Lower lobe of right lung (tissue), 2 donors: ENCODE measurements at regions not wholly inside any gene's neighbourhood (a gene's known extent, or its start where the extent isn't known, plus 50 kb on each side); places are given as distances from the start of the nearest gene placed in this dataset.
"Not testable (repeated sequence)": the region's sequence is repeated elsewhere in the genome, so short reads cannot be mapped to it uniquely, and the experiment has no call there.

ENCODE experiments used
- ATAC-seq, 2 donors: fragments of 200-7000 bp; cut with Tn5 transposase; one replicate each; pipeline ENCODE4 v1.9.1; 2020 to 2022; ENCODE audit warnings: mild to moderate bottlenecking in 2 of 2, moderate library complexity in 2 of 2
- DNase-seq: peaks from one replicate; pipeline ENCODE4 v3.0.0-alpha.2; 2020
- H3K27ac ChIP-seq: fragments of 200-600 bp; one replicate; pipeline ENCODE4 v1.8.0; 2022
- H3K27me3 ChIP-seq: fragments of 200-600 bp; one replicate; pipeline ENCODE4 v1.8.0; 2022; ENCODE audit warnings: low read depth
- H3K36me3 ChIP-seq: fragments of 200-600 bp; one replicate; pipeline ENCODE4 v1.8.0; 2022; ENCODE audit warnings: mild to moderate bottlenecking
- H3K4me1 ChIP-seq: fragments of 200-600 bp; one replicate; pipeline ENCODE4 v1.8.0; 2022
- H3K4me3 ChIP-seq: fragments of 200-600 bp; one replicate; pipeline ENCODE4 v1.8.0; 2022; ENCODE audit warnings: mild to moderate bottlenecking
- H3K9me3 ChIP-seq: fragments of 200-600 bp; one replicate; pipeline ENCODE4 v1.8.0; 2022
- CTCF ChIP-seq: fragments of 200-600 bp; IDR thresholded peaks from one replicate; pipeline ENCODE4 v1.8.0; 2022; ENCODE audit warnings: antibody characterized with exemption, mild to moderate bottlenecking
- intact Hi-C: fragments of 100-400 bp; cut with DNase I; formaldehyde crosslinking; loops from one replicate; pipeline ENCODE4 v1.11.0; 2022
- donor health status: DM: no; HTN: yes; CAD: no; lungs with severe emphysema.

GRCh38 chr5:174503461-174504265 is 220.7 kb upstream of the MSX2 start:
- H3K36me3 ChIP-seq = no peaks in the 10 kb centered on the region
- peaks cover 4% of the 10 kb centered on the region for H3K9me3 ChIP-seq
- intact Hi-C loops = no loop called here
- H3K27ac ChIP-seq = no peak overlapping the region
- peaks cover 28% of the 10 kb centered on the region for H3K27me3 ChIP-seq
- DNase-seq = no peak
- H3K4me3 ChIP-seq = no peak overlapping the region
- ATAC-seq = no peak
- no peak for TF ChIP-seq CTCF
- H3K4me1 ChIP-seq = no peaks in the 10 kb centered on the region

DNA sequence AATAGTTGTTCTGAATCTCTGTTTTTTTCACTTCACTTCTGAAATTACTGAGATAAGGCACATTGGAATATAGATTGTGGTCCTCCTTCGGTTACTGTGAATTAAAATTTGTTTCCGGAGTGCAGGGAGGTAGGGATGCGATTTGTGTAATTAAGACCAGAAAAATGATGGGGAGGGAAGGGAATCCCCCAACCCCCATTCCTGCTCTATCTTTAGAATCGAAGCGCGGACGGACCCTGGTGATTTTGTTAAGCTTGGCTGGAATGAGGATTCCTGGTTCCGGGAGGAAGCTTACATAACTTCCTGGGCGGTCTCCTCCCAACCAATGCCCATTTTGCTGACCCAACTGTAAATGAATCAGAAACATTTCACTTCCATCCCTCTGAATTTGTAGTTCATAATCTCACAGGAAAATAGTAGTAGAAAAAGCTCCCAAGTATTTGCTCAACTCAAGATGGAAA is 220.1 kb upstream of the MSX2 start:
- H3K9me3 ChIP-seq = no peaks in the 10 kb centered on the region
- no peaks in the 10 kb centered on the region for H3K36me3 ChIP-seq
- TF ChIP-seq CTCF = no peak
- ATAC-seq (no peak), DNase-seq (no peak)
- intact Hi-C loops = no loop called here
- peaks cover 31% of the 10 kb centered on the region for H3K27me3 ChIP-seq
- no peak overlapping the region for H3K27ac ChIP-seq
- H3K4me1 ChIP-seq = no peaks in the 10 kb centered on the region
- no peak overlapping the region for H3K4me3 ChIP-seq

- peaks cover 34% of the 10 kb centered on the region for H3K27me3 ChIP-seq
- no peak for DNase-seq
- H3K4me3 ChIP-seq = no peak overlapping the region
- H3K4me1 ChIP-seq = no peaks in the 10 kb centered on the region
- H3K9me3 ChIP-seq = no peaks in the 10 kb centered on the region
- no peak for TF ChIP-seq CTCF
- ATAC-seq = no peak
- intact Hi-C loops = no loop called here
- no peaks in the 10 kb centered on the region for H3K36me3 ChIP-seq
- no peak overlapping the region for H3K27ac ChIP-seq
These were observed 218.8 kb upstream of the MSX2 start for GRCh38 chr5:174505621-174506020.

GRCh38 chr5:174510782-174511453 is 213.5 kb upstream of the MSX2 start:
- DNase-seq, H3K4me3 ChIP-seq, intact Hi-C loops, H3K36me3 ChIP-seq, H3K27ac ChIP-seq, ATAC-seq, H3K9me3 ChIP-seq, H3K4me1 ChIP-seq: not testable (repeated sequence)
- peaks cover 29% of the 10 kb centered on the region for H3K27me3 ChIP-seq

DNA sequence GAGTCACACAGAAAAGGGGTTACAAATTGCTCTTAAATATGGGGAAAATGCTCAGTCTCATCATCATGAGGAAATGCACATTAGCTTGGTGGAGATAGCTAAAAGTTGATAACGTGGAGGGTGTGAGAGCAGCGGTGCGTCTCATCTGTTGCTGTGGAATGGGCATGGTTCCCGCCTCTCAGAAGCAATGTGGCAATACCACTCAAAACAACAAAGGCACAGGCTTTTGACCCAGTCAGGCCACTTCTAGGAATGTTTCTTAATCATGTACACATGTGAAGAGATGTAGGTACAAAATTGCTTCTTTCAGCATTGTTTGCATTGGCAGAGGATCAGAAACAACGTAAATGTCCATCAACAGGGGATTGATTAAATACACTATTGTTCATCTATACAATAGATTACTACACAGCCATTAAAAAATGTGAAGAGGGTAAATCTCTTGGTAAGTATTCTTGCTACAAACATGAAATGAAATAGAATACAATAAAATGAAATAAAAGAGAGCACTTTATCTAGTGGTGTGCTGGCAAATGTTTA is 212.6 kb upstream of the MSX2 start:
- no peak overlapping the region for H3K27ac ChIP-seq
- H3K27me3 ChIP-seq = peaks cover 29% of the 10 kb centered on the region
- H3K4me1 ChIP-seq = no peaks in the 10 kb centered on the region
- ATAC-seq (peak; percentile 71 to 79), DNase-seq (no peak)
- no peak overlapping the region for H3K4me3 ChIP-seq
- no peak for TF ChIP-seq CTCF
- intact Hi-C loops = no loop called here
- no peaks in the 10 kb centered on the region for H3K9me3 ChIP-seq
- no peaks in the 10 kb centered on the region for H3K36me3 ChIP-seq

DNA sequence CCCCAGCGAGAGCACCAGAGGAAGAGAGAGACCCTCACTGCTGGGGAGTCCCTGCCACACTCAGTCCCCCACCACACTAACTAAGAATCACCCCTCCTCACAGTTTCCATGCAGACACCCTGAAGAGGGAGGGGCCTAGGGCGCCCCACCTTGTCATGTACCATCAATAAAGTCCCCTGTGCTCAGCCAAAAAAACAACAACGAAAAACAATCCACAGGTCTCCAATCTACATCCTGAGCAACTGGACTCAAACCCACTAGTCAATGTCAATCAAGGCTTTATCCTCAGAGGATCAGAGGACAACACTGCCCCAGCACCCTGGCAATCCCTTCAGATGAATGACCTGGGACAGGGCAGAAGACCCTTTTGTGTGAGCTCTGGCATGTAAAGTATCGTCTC is 210.1 kb upstream of the MSX2 start:
- no peak for DNase-seq
- intact Hi-C loops = no loop called here
- ATAC-seq = no peak
- TF ChIP-seq CTCF = no peak
- Histone ChIP-seq H3K27me3 (peaks cover 41% of the 10 kb centered on the region), H3K4me3 (no peak overlapping the region), H3K9me3 (no peaks in the 10 kb centered on the region), H3K36me3 (no peaks in the 10 kb centered on the region), H3K27ac (no peak overlapping the region), H3K4me1 (no peaks in the 10 kb centered on the region)
